NK-92 treated with Interleukin-12 subunit alpha and Interleukin-12 subunit beta, amount 100 ng/mL, for 24 hours (cell line): ENCODE measurements at regions not wholly inside any gene's neighbourhood (a gene's known extent, or its start where the extent isn't known, plus 50 kb on each side); places are given as distances from the start of the nearest gene placed in this dataset.

Experiments used
- DNase-seq: peaks from one replicate; lab custom pipeline; 2025; lab: John Stamatoyannopoulos, UW

DNA sequence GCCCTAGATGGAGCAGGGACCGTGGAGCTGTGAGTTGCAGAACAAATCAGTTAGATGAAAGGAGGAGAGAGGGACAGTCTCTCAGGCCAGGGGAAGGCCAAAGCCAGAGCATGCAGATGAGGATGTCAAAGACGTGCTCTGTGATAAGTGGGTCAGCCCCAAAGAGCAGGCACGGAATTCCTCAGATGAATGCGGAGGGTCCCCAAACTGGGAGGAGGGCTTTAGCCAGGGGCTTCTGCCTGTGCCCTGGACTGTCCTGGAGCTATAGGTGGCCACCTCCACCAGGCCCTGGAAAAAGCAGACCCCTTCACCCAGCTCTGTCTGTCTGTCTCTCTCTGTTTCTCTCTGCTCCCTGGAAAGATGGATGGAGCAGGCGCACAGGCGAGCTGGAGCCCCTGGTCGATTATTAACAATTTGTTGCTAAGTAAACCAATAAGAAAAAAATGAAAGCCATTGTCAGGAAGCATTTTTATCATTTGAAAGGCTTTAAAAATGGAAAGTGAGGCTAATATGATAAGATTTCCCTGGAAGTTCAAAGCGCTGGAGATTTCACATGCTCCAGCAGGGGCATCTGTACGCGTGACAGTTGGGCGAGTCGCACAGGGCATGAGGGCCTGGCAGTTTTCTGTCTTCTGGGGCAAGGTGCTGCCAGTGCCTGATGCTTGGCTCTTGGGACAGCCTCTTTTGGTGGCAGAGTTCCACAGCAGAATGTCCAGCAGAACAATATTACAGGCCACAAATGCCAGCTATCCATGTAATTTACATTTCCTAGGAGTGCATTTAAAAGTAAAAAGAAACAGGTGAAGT, 241.0 kb downstream of the GLI2 start:
- no peak for DNase-seq

GRCh38 chr2:120977582-120978358, 242.1 kb downstream of the GLI2 start:
- DNase-seq: no peak

DNA sequence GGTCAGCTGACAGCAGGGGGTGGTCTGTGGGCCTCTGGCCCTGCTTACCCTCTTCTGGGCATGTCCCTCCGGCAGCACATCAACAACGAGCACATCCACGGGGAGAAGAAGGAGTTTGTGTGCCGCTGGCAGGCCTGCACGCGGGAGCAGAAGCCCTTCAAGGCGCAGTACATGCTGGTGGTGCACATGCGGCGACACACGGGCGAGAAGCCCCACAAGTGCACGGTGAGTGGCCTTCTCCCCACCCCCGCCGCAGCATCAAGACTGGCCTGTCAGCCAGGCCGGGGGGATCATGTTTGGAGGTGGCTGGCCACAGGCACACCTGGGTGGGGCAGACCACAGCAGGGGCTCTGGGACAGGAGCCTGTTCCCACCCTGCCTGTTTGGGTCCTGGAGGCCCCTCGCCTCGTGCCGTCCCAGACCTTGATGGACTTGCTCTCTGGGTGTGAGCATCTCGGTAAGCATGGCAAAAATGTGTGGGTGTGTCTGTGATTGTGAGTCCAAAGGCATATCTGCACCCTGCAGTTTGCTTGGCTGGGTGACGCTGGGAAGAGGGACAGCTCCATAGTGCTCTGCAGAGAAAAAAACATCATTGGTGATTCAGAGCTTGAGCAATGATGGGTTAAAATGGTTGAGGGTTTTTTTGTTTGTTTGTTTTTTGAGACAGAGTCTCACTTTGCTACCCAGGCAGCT, 242.8 kb downstream of the GLI2 start:
- no peak for DNase-seq

GRCh38 chr2:120979398-120979797, 243.7 kb downstream of the GLI2 start:
- DNase-seq: no peak

DNA sequence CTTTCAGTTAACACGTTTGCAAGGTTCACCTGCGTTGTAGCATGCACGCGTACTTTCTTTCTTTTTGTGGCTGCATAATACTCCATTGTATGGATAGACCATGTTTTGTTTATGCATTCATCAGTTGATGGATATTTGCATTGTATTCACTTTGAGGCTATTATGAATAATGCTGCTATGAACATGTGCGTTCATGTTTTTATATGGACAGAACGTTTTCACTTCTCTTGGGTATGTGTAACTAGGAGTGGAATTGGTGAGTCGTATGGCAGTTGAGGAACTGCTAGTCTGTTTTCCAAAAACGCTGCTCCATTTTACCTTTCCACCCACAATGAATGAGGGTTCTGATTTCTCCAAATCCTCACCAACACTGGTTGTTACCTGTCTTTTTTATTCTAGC, 244.3 kb downstream of the GLI2 start:
- DNase-seq: no peak

DNA sequence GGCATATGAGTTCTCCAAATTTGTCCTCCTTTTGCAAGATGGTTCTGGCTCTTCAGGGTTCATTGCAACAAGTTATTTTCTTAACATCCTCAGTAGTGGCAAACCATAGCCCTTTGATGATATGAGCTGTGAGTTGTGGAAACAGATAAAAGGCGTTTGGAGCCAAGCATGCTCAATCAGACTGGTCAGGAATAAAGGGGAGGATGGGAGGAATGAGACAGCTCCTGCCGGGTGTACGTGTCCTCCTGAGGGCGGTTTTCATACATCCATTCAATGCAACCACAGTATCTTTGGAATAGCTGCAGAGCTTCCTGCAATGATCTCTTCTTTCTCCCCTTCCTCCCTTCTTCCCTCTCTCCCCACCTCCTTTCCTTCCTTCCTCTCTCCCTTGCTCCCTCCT, 245.8 kb downstream of the GLI2 start:
- DNase-seq: no peak

GRCh38 chr2:120982598-120982997, 246.9 kb downstream of the GLI2 start:
- DNase-seq: no peak

GRCh38 chr2:120983344-120983743, 247.7 kb downstream of the GLI2 start:
- DNase-seq: no peak

DNA sequence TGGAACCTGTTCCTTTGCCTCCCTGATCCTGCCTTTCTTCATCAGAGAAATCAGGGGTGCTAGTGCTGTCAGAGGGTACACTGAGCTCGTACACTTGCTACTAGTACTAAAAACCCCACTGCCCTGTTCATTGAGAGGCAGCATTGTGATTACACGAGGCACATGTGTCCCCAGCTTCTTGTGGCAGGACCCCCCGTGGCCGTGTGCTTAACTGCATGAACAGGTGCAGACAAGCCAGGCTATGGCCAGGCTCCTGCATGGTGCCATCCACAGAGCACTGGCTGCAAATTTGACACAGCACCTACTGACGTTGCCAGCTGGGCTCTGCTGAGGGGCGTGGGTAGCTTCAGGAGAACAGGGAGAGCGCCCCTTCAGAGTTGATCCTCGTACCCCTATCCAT, 248.4 kb downstream of the GLI2 start:
- DNase-seq: no peak

GRCh38 chr2:120984452-120985173, 248.9 kb downstream of the GLI2 start:
- DNase-seq: no peak

DNA sequence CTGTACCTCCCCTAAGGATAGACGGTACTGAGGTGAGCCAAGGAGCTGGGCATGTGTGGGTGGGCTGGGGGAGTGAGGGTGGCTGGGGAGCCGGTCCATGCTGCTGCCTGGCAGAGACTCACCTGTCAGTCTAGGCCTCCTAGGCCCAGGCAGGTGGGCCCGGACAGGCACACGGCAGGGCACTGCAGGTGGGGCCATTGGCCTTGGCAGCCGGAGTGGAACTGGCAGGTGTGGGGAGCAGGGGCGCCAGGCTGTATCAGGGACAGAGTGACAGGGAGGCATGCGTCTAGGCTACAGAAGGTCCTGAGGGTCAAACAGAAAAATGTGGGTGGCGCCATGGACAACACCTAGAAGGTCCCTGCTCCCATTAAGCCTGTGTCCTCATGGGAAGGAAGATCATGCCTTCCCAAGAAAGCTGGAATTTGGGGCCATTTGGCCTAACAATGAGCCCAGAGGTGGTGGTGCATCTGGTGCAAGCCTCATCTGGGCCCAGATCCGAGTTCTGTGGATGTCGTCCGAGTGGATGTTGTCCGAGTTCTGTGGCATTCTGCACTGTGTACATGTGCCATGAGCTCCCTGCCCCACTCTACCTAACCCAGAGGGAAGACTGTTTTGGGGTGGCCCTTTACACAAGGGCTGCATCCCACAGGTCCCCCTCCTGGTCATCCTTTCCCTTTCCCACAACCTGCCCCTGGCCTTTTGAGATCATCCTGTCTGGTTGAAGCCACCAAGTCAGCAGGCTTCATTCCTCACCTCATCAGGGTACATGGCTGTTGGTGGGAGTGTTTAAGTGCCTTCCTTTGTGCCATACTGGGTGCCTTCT, 249.7 kb downstream of the GLI2 start:
- DNase-seq: no peak

- no peak for DNase-seq
Measured at GRCh38 chr2:120985997-120986651, 250.5 kb downstream of the GLI2 start.

GRCh38 chr2:120986898-120987650, 251.4 kb downstream of the GLI2 start:
- DNase-seq: no peak

DNA sequence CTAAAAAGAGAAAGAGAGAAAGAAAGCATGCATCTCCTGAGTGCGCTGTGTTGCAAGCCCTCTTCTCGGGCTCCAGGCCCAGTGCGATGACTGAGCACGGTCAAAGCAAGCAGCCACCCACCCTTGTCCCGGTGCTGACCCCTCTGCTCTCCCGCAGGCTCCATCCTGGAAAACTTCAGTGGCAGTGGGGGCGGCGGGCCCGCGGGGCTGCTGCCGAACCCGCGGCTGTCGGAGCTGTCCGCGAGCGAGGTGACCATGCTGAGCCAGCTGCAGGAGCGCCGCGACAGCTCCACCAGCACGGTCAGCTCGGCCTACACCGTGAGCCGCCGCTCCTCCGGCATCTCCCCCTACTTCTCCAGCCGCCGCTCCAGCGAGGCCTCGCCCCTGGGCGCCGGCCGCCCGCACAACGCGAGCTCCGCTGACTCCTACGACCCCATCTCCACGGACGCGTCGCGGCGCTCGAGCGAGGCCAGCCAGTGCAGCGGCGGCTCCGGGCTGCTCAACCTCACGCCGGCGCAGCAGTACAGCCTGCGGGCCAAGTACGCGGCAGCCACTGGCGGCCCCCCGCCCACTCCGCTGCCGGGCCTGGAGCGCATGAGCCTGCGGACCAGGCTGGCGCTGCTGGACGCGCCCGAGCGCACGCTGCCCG, 252.5 kb downstream of the GLI2 start:
- DNase-seq: no peak

DNA sequence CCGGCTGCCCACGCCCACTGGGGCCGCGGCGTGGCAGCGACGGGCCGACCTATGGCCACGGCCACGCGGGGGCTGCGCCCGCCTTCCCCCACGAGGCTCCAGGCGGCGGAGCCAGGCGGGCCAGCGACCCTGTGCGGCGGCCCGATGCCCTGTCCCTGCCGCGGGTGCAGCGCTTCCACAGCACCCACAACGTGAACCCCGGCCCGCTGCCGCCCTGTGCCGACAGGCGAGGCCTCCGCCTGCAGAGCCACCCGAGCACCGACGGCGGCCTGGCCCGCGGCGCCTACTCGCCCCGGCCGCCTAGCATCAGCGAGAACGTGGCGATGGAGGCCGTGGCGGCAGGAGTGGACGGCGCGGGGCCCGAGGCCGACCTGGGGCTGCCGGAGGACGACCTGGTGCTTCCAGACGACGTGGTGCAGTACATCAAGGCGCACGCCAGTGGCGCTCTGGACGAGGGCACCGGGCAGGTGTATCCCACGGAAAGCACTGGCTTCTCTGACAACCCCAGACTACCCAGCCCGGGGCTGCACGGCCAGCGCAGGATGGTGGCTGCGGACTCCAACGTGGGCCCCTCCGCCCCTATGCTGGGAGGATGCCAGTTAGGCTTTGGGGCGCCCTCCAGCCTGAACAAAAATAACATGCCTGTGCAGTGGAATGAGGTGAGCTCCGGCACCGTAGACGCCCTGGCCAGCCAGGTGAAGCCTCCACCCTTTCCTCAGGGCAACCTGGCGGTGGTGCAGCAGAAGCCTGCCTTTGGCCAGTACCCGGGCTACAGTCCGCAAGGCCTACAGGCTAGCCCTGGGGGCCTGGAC, 253.2 kb downstream of the GLI2 start:
- no peak for DNase-seq

GRCh38 chr2:120989512-120990441, 254.1 kb downstream of the GLI2 start:
- no peak for DNase-seq

- no peak for DNase-seq
Measured at GRCh38 chr2:120990451-120990871, 254.8 kb downstream of the GLI2 start.
